ENCODE measurements at regions not wholly inside any gene's neighbourhood (a gene's known extent, or its start where the extent isn't known, plus 50 kb on each side); places are given as distances from the start of the nearest gene placed in this dataset.

DNA sequence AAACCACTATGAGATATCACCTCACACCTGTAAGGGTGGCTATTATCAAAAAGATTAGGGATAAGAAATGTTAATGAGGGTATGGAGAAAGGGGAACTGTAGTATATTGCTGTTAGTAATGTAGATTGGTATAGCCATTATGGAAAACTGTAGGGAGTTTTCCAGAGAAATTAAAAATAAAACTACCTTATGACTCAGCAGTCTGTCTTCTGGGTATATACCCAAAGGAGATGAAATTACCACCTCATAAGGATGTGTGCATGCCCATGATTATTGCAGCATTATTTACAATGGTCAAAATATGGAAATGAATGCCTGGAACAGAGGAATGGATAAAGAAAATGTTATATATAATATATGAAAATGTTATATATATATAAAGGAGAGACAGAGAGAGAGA, 303.8 kb downstream of the METTL15 start:
- TF ChIP-seq MAX (IDR thresholded peaks at IDR 0.05): no peak
- no peak for TF ChIP-seq TAF1 (IDR thresholded peaks at IDR 0.05; ENCODE audit: low read depth)
- no peak for TF ChIP-seq NFIC (IDR thresholded peaks at IDR 0.05)
- TF ChIP-seq YY1 (IDR thresholded peaks at IDR 0.05; ENCODE audit: low read depth): no peak
- no peak for TF ChIP-seq EP300 (IDR thresholded peaks at IDR 0.05; ENCODE audit: borderline replicate concordance)

All from Ishikawa (cell line).